ENCODE measurements at regions not wholly inside any gene's neighbourhood (a gene's known extent, or its start where the extent isn't known, plus 50 kb on each side); places are given as distances from the start of the nearest gene placed in this dataset.
A peak's percentile ranks its signal among the peaks of the same experiment; 100 is the strongest.

DNA sequence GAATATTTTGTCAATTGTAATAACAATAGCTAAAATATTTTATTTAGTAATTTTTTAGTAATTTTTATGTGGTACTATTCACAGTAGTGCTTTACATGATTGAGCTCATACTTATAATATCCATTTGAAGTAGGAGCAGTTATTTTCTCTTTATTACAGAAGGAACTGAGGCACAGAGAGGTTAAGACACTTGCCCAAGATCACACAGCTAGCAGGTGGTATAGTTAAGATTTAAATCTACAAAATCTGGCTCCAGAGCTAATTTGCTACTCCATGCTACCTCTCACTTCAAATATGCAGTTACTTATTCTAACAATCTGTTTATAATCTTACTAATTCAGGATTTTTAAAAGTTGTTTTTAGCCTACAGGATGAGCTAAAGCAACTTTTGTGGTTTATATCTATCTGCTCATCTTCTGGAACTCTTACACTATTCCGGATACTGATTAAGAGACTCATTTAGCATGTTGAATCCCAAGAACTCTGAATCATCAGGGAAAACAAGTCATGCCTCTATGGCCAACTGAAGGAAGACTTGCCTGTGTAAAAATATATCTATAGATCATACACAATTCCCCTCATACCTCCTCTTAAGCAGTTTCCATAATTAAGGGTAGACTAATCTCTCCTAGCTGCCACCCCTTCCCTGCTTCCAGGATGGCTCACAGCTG, 324.2 kb downstream of the UBE3D start:
- TF ChIP-seq, protein P1, sequence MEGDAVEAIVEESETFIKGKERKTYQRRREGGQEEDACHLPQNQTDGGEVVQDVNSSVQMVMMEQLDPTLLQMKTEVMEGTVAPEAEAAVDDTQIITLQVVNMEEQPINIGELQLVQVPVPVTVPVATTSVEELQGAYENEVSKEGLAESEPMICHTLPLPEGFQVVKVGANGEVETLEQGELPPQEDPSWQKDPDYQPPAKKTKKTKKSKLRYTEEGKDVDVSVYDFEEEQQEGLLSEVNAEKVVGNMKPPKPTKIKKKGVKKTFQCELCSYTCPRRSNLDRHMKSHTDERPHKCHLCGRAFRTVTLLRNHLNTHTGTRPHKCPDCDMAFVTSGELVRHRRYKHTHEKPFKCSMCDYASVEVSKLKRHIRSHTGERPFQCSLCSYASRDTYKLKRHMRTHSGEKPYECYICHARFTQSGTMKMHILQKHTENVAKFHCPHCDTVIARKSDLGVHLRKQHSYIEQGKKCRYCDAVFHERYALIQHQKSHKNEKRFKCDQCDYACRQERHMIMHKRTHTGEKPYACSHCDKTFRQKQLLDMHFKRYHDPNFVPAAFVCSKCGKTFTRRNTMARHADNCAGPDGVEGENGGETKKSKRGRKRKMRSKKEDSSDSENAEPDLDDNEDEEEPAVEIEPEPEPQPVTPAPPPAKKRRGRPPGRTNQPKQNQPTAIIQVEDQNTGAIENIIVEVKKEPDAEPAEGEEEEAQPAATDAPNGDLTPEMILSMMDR (IDR thresholded peaks at IDR 0.05; ENCODE audit: low read depth, low read length, missing control alignments), result no peak
- no peak for DNase-seq (ENCODE audit: low read depth)
- in situ Hi-C loops (cut with HindIII; ENCODE audit: low sequenced_read_pairs), result no loop called here
- no peak overlapping the region for H3K4me3 ChIP-seq (ENCODE audit: low read depth, low read length)

DNA sequence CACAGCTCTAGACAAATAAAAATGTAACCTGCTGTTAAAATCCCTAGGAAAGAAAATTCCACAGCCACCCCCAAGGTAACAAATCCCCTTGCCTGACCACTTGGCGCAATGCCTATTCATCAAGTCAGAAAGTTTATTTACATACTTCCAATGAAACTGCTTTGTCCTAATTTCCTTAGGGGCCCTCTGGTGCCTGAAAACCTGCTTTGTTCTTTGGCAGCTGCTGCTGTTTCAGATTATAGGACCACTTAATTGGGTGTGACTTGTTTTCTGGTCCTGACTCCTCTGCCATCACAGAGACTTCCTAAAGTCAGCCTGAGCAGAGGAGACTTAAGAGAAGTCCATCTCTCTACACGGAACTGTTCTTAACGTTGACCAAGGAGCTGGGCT, 323.6 kb downstream of the UBE3D start:
- in situ Hi-C loops (cut with HindIII; ENCODE audit: low sequenced_read_pairs), result no loop called here
- TF ChIP-seq, protein P1 (IDR thresholded peaks at IDR 0.05; ENCODE audit: low read depth, low read length, missing control alignments), result no peak
- H3K4me3 ChIP-seq (ENCODE audit: low read depth, low read length), result no peak overlapping the region
- no peak for DNase-seq (ENCODE audit: low read depth)

DNA sequence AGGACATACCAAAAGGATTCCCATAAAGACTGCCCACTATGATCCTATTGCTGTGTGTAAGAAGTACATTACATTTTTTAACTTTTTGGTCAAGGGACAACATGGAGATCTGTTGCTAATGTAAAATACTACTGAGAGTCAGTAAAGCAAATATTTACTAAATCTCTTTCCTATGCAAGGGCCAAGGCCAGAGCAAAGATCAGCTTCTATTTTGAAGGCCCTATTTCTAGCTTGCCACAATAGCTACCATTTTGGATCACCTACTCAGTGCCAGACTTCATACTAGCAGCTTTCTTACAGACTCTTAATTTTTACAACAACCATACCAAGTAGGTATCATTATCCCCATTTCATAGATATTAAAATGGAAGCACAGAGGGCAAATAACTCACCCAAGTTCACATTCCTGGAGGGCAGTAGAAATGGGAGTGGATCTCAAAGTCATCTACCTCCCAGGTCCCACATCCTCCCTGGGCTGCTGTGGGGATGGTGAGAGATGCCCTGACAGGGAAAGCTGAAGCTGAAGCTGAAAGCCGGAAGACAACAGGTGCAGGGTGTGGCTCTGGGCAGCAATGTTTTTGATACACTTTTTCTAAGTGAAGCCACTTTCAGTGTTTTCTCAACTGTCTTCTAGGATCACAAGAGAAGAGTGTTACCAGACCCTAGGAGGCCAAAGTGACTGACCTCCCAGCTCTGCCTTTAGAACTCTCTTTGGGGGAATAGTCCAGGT, 321.2 kb downstream of the UBE3D start:
- in situ Hi-C loops (cut with HindIII; ENCODE audit: low sequenced_read_pairs), result no loop called here
- no peak for DNase-seq (ENCODE audit: low read depth)
- H3K4me3 ChIP-seq (ENCODE audit: low read depth, low read length), result no peak overlapping the region
- TF ChIP-seq, protein P1 (IDR thresholded peaks at IDR 0.05; ENCODE audit: low read depth, low read length, missing control alignments), result no peak

DNA sequence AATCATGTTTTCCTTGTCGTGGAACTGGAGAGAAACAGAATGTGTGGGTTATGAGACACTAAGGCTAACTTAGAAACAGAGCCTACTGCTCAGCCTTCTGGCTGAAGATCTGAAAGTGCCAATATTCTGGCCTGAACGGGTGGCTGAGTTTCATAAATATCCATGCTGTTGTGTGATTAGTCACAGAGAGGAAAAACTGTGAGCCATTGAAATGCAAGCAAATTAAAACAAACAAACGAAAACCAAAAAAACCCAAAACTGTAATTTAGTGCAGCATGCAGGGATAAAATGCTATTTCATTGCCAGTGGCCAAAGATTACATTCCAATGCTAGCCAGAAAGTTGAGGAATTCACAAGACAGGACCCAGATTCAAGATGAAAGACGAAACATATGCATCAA, 315.1 kb downstream of the UBE3D start:
- TF ChIP-seq, protein P1 (IDR thresholded peaks at IDR 0.05; ENCODE audit: low read depth, low read length, missing control alignments), result no peak
- DNase-seq (ENCODE audit: low read depth), result peak; percentile 86
- in situ Hi-C loops (cut with HindIII; ENCODE audit: low sequenced_read_pairs), result no loop called here
- H3K4me3 ChIP-seq (ENCODE audit: low read depth, low read length), result no peak overlapping the region

DNA sequence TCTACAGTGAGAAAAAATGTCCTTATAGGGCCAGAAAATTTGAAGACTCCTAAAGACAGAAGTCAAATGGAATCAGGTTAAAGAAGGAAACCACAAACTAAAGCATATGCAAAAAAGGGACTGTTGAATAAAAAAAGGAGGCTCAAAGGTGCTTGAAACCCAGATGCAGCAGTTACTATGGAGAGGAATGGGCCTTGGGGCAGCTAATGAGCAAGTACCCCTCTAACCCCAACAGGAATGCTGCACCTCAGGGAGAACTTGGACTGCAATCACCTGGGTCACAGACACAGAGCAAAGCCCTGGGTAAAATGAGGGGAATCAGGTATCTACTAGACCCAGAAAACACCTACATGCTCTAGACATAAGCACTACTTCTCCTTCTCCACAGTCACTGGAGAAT, 313.9 kb downstream of the UBE3D start:
- in situ Hi-C loops (cut with HindIII; ENCODE audit: low sequenced_read_pairs), result no loop called here
- no peak overlapping the region for H3K4me3 ChIP-seq (ENCODE audit: low read depth, low read length)

DNA sequence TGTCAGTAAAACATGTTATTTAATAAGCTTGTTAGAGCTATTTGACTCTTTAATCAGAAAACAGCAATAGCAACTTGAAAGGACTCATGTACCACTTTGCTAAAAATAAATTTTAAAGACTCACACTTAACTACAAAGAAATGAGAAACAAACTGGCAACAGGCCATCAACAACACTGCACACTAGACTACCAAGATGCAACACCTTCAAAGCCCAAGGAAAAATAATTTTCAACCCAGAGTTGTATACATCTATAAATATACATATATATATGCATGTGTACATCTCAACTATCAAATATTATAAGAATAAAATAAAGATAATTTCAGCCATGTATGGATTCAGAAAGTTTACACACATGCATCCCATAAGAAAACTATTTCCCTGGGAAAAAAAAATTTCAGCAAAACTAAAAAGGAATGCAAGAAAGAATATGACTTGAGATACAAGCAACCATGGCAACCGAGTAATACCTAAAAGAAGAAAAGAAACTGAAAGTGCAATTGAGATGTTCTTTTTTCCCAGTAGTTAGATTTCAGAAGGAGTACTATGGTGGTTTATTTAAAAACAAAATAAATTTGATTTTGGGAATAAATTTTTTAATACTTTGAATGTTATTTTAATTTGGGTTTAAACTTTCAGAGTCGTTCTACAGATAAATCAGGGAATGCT, 303.8 kb downstream of the UBE3D start:
- TF ChIP-seq, protein P1 (IDR thresholded peaks at IDR 0.05; ENCODE audit: low read depth, low read length, missing control alignments), result no peak
- no peak overlapping the region for H3K4me3 ChIP-seq (ENCODE audit: low read depth, low read length)
- DNase-seq (ENCODE audit: low read depth), result no peak
- in situ Hi-C loops (cut with HindIII; ENCODE audit: low sequenced_read_pairs), result no loop called here

More for the DNA sequence above, 313.9 kb downstream of the UBE3D start:
- DNase-seq (ENCODE audit: low read depth), result no peak
- TF ChIP-seq, protein P1 (IDR thresholded peaks at IDR 0.05; ENCODE audit: low read depth, low read length, missing control alignments), result no peak

Data from astrocyte of the cerebellum (primary cell).